ENCODE measurements at regions not wholly inside any gene's neighbourhood (a gene's known extent, or its start where the extent isn't known, plus 50 kb on each side); places are given as distances from the start of the nearest gene placed in this dataset.

DNA sequence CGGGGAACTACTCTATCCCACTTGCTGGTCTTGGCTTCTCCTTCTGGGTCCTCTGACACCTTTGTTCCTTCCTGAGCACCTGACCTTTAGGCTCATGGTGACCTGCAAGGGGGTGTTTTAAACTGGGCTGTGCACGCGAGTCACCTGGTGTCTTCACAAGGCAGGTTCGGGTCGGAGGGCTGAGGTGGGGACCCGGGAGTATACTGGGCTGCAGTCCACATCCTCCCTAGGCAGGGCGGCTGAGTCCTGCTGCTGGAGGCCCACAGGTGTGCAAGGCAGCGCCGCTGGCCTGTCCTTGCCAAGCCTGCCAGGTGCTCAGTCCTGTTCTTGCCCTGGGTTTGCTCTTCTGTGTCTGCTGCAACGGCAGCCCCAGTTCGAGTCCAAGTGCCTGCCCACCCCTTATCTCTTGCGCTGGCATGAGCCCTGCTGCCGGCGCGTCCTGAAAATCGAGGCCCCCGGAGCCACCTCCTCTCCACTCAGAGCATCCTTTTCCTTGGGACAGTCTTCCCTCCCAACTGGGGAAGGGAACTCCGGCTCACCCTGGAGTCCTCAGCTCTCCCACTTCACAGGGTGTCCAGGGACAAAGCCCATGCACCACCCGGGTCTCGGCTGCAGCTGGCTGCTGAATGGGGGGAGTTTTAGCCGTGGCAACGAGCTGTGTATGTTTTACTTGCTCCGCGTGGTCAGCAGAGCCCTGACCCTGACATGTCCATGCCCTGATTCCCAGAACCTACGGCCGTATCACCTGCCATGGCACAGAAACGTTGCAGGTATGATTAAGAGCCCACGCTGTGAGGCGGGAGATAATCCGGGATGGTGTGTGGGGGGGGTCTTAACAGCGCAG is 193.5 kb downstream of the TEX29 start:
- DNase-seq (ENCODE audit: extremely low read depth, low read depth) = no peak

- DNase-seq (ENCODE audit: extremely low read depth, low read depth) = no peak
Measured at GRCh38 chr13:111514610-111515306, 194.3 kb downstream of the TEX29 start.

- no peak for DNase-seq (ENCODE audit: extremely low read depth, low read depth)
Measured at GRCh38 chr13:111515307-111515617, 194.8 kb downstream of the TEX29 start.

DNA sequence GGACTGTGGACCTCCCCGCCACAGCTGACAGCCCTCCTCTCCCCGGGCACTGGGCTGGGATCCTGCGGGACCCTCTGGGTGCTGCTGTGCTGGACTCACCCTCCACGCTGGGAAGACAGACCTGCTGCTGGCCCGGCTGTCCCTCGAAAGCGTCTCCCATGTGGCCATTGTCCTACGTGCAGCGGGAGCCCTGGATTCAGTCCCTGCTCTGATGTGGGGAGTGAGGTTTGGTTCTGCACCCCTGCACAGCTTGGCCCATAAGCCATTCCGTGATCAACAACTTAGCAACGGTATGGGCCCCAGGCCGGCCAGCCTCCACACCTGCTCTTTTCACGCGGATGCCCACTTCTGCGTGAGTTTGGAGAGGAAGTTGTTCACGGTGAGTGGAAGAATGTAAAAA is 195.2 kb downstream of the TEX29 start:
- DNase-seq (ENCODE audit: extremely low read depth, low read depth) = no peak

- DNase-seq (ENCODE audit: extremely low read depth, low read depth) = no peak
Measured at GRCh38 chr13:111516712-111517640, 196.5 kb downstream of the TEX29 start.

DNA sequence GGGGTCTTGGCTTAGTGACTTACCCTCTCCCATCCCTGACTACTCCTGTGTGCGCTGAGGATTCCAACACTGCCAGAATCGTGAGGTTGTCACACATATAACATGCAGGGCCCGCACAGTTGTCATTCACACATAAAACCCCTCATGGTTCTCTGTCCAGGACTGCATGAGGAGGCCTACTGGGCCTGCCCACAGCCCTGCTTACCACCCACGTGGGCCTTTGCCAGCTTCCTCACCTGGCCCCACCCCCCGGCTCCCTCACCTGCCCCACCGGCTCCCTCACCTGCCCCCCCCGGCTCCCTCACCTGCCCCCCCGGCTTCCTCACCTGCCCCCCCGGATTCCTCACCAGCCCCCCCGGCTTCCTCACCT is 197.2 kb downstream of the TEX29 start:
- DNase-seq (ENCODE audit: extremely low read depth, low read depth) = no peak

DNA sequence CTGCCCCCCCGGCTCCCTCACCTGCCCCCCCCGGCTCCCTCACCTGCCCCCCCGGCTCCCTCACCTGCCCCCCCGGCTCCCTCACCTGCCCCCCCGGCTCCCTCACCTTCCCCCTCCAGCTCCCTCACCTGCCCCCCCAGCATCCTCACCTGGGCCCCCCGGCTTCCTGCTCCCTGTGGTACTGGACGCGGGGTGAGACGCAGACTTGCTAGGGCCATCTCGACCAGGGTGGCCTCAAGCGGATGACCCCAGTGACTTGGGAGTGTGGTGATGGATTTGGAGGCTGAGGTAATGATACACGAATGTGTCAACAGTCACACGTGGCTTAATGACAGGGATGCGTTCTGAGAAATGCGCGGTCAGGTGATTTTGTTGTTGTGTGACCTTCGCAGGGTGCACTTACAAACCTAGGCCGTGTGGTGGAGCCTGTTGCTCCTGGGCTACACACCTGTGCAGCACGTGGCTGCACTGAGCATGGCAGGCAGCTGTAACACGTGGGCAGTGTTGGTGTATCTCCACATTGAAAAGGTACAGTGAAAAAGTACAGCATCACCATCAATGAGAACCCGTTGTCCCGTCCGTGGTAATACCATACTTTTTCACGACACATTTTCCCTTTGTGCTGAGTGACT is 197.8 kb downstream of the TEX29 start:
- no peak for DNase-seq (ENCODE audit: extremely low read depth, low read depth)

- DNase-seq (ENCODE audit: extremely low read depth, low read depth) = no peak
Measured at GRCh38 chr13:111519041-111519440, 198.6 kb downstream of the TEX29 start.

- no peak for DNase-seq (ENCODE audit: extremely low read depth, low read depth)
Measured at GRCh38 chr13:111519490-111520170, 199.2 kb downstream of the TEX29 start.

- DNase-seq (ENCODE audit: extremely low read depth, low read depth) = no peak
Measured at GRCh38 chr13:111521030-111521429, 200.6 kb downstream of the TEX29 start.

GRCh38 chr13:111521691-111522229 is 201.3 kb downstream of the TEX29 start:
- no peak for DNase-seq (ENCODE audit: extremely low read depth, low read depth)

- DNase-seq (ENCODE audit: extremely low read depth, low read depth) = no peak
Measured at GRCh38 chr13:111525320-111526118, 205.1 kb downstream of the TEX29 start.

DNA sequence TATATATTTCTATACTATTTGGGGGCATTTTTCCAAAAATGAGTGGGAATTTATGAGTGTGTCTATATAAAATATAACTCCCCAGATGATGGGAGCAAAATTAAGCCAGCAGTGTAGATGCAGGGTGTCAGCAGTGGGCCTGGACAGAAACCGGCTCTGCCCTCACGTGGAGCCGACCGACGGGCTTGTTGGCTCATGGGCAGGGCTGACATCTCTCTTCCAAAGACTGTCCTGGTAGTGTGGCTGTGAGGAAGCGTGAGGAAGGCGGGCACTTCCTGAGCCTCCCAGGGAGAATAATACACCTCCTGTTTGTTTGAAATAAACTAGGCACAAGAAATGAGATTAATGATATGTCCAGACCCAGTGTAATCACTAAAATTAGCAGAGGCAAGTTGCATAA is 206.5 kb downstream of the TEX29 start:
- DNase-seq (ENCODE audit: extremely low read depth, low read depth) = no peak

DNA sequence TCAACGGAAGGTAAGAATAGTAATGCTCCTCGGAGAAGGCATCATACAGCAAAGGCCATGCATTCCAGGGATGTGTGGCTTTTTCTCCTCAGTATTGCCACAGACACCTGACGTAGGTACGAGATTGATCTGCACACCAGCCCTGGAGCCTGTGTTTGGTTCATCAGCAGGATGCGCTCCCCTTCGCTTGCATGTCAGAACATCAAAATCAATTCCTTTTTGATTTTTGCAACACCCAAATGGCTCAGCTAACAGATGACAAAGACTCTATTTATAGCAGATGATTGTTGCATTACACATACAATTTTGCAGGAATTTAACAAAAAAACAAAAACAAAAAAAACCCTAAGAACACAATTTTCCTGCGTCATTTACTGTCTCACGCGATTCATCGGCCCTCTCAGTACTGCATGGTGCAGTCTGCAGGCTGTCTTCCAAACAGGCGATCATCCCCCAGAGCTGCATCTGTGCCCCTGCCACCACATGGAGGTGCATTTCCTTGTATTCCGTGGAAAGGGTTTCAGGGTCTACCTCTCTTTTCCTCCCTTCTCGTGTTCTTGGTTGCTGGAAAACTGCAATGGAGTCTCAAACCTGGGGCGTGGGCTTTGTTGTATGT is 207.3 kb downstream of the TEX29 start:
- DNase-seq (ENCODE audit: extremely low read depth, low read depth) = no peak

DNA sequence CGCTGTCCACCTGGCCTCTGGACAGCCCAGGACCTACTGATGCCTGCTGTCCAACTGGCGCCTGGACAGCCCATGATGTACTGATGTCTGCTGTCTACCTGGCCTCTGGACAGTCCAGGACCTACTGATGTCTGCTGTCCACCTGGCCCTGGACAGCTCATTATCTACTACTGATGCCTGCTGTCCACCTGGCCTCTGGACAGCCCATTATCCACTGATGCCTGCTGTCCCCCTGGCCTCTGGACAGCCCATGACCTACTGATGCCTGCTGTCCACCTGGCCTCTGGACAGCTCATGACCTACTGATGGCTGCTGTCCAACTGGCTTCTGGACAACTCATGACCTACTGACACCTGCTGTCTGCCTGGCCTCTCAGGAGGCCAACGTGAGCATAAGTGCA is 208.1 kb downstream of the TEX29 start:
- DNase-seq (ENCODE audit: extremely low read depth, low read depth) = no peak

DNA sequence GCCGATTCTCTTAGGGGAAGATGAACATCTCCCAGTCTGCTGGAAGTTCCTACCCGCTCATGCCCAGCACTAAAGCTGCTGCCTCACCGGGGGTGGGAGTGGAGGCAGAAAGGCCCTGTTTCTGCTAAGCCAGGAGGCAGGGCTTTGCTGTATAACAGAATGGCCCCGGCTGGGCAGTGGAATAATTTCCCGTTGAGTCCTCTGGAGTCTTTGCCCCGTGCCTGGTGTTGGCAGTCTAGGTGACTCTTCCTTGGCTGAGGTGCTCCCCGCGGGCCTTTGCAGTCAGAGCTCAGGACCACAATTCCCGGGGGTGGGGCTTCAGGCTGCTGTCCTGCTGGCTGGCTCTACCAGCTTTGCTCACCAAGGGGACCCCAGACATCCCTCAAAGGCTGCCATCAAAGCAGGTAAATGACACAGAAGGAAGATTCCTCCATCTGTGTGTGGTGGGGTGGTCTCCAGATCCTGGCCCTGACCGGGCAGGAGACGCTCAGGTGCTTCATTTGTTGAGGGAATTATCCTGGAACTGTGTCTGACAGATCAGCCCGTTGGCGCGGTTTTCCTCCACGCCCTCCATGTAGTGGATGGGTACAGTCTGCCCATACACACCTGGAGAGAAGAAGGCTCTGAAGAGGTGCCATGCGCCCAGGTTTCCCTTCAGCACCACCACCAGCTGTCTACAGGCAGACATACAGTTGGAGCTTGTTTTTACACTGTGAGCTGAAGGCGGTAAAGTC is 209.9 kb downstream of the TEX29 start:
- no peak for DNase-seq (ENCODE audit: extremely low read depth, low read depth)

DNA sequence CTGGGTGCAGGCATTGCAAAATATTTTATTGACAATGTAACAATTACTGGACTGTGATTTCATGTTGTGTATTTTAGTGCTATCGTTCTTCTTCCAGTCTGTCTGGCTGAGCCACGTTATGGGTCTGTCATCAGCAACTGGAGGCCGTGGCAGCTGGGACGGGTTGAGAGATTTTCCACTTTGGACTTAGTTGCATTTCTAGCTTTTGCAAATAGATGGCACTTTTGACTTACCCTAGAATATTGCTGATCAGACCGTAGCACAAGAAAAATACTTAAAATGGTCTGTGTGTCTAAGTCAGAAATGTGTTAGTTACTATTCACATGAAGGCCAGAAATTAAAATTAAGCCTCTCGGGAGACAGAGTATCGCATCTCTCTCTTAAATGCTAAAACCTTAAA is 211.1 kb downstream of the TEX29 start:
- peak; percentile 14 for DNase-seq (ENCODE audit: extremely low read depth, low read depth)

- DNase-seq (ENCODE audit: extremely low read depth, low read depth) = no peak
Measured at GRCh38 chr13:111532111-111532510, 211.7 kb downstream of the TEX29 start.

Data from NCI-H460 (cell line).